ENCODE measurements at regions not wholly inside any gene's neighbourhood (a gene's known extent, or its start where the extent isn't known, plus 50 kb on each side); places are given as distances from the start of the nearest gene placed in this dataset.

GRCh38 chr2:61722318-61722717, 131.5 kb downstream of the FAM161A start:
- TF ChIP-seq POLR2A (IDR thresholded peaks at IDR 0.05; ENCODE audit: low read length): no peak
- TF ChIP-seq GATA1 (IDR thresholded peaks at IDR 0.05; ENCODE audit: low read depth, low read length): no peak
